HFF-Myc (cell line): ENCODE measurements at regions not wholly inside any gene's neighbourhood (a gene's known extent, or its start where the extent isn't known, plus 50 kb on each side); places are given as distances from the start of the nearest gene placed in this dataset.
A peak's percentile ranks its signal among the peaks of the same experiment; 100 is the strongest.

Experiments
- DNase-seq: peaks from one replicate; pipeline ENCODE4 v3.0.0-alpha.2; 2011; ENCODE audit warnings: low read depth; ENCODE audit errors: extremely low read depth
- H3K4me3 ChIP-seq: replicated peaks from 2 replicates; pipeline ENCODE4 v1.5.1; 2011; ENCODE audit warnings: low read depth, mild to moderate bottlenecking, control low read depth, low read length
- TF ChIP-seq, protein P1 (sequence below): IDR thresholded peaks from 2 replicates; pipeline ENCODE4 v1.5.1; 2012; ENCODE audit warnings: mild to moderate bottlenecking, low read depth, low read length, control low read depth; ENCODE audit errors: missing control alignments

DNA sequence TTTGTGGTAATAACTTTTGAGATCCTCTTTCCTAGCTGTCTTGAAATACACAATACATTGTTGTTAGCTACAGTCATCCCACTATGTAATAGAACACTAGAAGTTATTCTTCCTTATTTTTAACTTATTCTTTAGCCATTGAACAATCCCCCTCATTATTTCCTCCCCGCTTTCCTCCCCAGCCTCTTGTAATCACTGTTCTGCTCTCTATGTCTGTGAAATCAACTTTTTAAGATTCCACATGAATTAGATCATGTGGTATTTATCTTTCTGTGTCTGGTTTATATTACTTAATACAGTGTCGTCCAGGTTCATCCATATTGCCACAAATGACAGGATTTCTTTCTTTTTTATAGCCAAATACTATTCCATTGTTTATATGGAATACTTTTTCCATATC is 72.9 kb downstream of the SLC10A2 start:
- TF ChIP-seq, protein P1, sequence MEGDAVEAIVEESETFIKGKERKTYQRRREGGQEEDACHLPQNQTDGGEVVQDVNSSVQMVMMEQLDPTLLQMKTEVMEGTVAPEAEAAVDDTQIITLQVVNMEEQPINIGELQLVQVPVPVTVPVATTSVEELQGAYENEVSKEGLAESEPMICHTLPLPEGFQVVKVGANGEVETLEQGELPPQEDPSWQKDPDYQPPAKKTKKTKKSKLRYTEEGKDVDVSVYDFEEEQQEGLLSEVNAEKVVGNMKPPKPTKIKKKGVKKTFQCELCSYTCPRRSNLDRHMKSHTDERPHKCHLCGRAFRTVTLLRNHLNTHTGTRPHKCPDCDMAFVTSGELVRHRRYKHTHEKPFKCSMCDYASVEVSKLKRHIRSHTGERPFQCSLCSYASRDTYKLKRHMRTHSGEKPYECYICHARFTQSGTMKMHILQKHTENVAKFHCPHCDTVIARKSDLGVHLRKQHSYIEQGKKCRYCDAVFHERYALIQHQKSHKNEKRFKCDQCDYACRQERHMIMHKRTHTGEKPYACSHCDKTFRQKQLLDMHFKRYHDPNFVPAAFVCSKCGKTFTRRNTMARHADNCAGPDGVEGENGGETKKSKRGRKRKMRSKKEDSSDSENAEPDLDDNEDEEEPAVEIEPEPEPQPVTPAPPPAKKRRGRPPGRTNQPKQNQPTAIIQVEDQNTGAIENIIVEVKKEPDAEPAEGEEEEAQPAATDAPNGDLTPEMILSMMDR: no peak
- no peak for DNase-seq
- no peak overlapping the region for H3K4me3 ChIP-seq

DNA sequence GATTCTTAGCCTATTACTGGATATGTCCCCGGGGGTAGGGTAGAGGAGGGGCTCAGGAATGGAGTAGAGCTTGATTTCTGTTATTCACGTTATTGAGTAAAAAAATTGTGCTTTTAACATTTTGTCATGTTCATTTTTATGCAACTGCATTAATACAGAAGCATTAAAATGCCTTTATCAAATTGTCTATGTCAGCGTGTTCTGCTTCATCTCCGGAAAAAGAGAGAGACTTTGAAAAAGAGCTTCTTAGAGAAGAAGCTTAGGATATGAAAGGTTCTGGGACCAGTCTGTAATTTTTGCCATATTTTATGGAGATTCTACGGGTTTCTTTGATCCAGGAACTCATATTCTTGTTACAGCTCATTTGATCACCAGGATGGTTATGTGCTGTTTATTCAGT is 82.0 kb downstream of the SLC10A2 start:
- H3K4me3 ChIP-seq: no peak overlapping the region
- no peak for DNase-seq

GRCh38 chr13:102983496-102983895 is 82.7 kb downstream of the SLC10A2 start:
- TF ChIP-seq, protein P1: no peak
- no peak overlapping the region for H3K4me3 ChIP-seq
- peak; percentile 60 for DNase-seq

More for the DNA sequence above, 82.0 kb downstream of the SLC10A2 start:
- TF ChIP-seq, protein P1: no peak

DNA sequence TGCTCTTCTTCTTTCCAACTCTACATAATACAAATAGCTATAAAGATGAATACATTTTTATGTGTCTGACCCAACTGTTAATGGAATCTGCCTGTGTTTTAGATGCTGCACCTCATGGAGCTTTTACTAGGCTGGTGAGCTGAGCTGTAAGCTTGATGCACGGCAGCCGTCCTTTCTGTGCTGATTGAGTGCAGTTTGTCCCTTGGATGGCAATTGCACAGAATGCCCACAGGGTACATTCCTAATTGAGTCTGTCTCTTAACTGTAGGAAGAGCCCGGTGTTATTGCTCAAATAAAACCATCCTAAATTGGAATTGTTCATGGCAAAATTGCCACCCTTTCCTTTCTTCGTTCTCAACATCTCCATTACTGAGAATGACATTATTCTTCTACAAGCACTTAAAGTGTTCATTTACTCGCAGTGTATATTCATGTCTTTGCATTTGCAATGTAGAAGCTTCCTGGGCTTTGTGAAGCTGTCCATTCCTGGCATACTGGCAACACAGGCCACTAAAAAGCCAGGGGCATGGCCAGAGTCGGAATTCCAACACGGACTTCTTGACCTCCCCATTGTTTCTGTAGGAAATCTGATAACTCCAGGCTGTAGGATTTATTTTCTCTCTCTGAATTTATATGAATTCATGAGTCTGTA is 85.8 kb downstream of the SLC10A2 start:
- no peak for DNase-seq
- TF ChIP-seq, protein P1: no peak
- H3K4me3 ChIP-seq: no peak overlapping the region

DNA sequence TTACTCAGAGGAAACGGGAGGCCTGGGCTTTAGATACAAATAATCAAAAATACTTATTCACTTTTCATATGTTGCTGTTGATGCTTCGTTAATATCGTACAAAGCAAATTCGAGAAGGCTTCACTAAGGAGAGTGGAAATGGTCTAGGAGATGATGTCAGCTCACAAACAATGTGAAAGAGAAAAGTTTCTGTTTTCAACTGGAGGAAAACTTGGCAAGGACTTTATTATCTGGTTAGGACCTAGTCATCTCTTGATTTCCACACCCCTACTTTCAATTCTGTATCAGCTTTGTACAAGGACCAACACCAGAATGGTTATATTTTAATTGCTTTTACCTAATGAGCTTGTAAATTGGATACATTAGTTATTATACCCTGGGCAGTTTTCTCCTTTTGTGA is 88.0 kb downstream of the SLC10A2 start:
- DNase-seq: no peak
- TF ChIP-seq, protein P1: no peak
- H3K4me3 ChIP-seq: no peak overlapping the region

- TF ChIP-seq, protein P1: no peak
- no peak overlapping the region for H3K4me3 ChIP-seq
- DNase-seq: no peak
Measured at GRCh38 chr13:102977471-102977870, 88.7 kb downstream of the SLC10A2 start.
